GM21737 (cell line): ENCODE measurements at regions not wholly inside any gene's neighbourhood (a gene's known extent, or its start where the extent isn't known, plus 50 kb on each side); places are given as distances from the start of the nearest gene placed in this dataset.
"Not testable (repeated sequence)": the region's sequence is repeated elsewhere in the genome, so short reads cannot be mapped to it uniquely, and the experiment has no call there.

Source experiments
- ATAC-seq: cut with Tn5 transposase; IDR thresholded peaks from one replicate; pipeline ENCODE4 v1.9.1; 2021; ENCODE audit warnings: mild to moderate bottlenecking, moderate library complexity; ENCODE audit not compliant: unreplicated experiment

DNA sequence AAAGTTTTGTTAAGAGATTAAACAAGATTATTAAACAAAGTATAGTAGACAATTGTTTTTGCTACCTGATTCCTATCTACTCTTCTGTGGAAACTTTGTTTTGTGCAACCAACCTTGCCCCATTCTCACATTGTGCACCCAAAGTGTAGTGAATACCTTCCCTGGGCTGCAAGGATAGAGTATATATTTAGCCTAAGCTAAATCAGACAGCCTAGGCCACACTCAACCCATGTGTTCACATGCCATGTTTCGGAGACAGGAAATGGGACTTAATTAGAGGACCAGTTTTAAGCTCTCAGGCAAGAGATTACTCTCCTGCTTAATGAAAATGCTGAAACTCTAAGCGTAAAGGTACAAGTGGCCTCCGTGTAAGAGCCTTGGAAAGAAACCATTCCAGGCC lies 734.9 kb upstream of the USP15 start:
- ATAC-seq: no peak

DNA sequence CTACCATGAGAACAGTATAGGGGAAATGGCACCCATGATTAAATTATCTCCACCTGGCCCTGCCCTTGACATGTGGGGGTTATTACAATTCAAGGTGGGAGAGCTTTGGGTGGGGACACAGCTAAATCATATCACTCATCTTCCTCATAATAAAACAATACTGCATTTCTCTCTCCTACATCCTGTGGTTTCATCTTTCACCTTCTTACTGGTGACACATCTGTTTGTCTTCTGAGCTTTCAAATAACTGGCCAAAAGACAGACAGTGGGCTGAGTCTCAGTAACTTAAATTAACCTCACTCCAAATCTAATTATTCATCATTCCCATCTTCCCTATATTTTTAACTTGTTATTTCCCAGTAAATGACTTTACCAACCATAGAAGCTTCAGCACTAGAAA lies 729.7 kb upstream of the USP15 start:
- ATAC-seq: no peak

DNA sequence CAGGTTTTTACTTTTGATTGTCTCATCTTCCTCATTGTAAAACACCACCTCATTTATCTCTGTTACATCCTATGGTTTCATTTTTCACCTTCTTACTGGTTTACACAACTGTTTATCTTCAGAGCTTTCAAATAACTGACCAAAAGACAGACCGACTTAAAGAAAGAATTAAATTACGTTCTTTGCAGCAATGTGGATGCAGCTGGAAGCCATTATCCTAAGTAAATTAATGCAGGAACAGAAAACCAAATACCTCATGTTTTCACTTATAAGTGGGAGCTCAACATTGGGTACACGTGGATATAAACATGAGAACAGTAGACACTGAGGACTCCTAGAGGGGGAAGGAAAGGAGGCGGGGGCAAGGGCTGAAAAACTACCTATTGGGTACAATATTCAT lies 729.0 kb upstream of the USP15 start:
- ATAC-seq: no peak

DNA sequence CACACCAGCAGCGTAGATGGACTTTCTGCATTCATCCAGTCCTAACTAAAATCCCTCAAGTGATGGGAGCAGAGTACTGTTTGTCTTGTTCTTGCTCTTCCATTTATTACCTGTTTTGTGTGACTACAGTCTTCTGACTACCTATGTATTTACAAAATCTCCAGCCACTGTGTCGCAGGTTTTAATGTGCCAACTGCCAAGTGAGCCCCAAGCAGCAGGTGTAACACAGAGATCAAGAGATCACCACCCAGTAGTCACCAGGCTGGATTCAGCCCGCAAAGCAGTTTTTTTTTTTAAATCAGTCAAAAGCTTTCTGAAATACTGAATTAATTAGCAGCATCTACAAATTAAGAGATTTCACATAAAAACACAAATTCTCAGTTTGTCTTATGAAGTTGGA lies 724.1 kb upstream of the USP15 start:
- ATAC-seq: no peak

DNA sequence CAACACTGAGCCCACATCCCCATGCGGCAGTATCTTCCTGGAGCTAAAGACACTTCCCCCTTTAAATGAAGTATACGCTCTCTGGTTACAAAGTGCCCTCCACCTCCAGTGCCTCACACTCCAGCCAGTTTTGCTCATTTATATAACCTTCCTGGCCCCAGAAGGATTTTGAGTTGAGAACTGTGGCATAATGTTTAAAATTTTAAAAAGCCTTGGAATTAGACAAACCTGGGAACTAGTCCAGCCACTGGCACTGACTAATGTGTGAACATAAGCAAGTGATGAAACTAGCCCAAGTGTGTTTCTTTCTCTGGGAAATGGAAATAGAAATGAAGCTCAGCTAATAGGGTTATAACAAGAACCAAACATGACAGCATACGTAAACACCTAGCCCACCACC lies 723.7 kb upstream of the USP15 start:
- no peak for ATAC-seq

DNA sequence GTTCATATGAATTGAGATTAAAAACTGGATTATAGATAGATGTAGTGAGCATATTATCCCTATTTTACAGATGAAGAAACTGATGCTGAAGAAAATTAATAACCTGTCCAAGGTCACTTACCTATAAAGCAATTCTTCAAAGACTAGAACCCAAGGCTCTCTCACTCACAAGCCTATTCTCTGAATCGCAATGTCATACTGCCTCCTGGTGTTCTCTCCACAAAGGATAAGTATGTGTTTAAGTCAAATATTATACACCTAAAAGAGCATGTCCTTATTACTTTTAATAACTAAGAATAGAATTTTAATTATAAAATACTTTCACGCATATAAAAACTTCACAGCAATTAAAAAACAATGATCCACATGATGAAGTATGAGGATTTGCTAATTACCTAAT lies 721.3 kb upstream of the USP15 start:
- no peak for ATAC-seq

DNA sequence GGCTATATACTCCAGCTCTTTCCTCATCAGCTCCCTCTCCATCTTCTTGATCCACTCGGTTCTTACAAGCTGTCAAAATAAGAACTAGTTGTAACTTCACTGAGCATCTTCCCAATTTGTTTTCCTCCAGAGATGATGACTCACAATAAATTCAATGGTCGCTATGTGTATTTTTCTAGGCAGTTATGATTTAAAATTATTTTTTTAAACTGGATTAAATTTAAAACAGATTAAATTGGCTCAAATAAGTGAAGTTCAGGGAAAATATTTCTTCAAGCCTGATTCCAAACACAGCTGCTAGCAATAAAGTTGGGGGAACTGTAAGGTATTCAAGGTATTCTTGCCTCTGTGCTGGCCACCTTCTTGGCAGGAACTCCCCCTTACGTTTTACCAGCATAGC lies 717.7 kb upstream of the USP15 start:
- ATAC-seq: no peak

DNA sequence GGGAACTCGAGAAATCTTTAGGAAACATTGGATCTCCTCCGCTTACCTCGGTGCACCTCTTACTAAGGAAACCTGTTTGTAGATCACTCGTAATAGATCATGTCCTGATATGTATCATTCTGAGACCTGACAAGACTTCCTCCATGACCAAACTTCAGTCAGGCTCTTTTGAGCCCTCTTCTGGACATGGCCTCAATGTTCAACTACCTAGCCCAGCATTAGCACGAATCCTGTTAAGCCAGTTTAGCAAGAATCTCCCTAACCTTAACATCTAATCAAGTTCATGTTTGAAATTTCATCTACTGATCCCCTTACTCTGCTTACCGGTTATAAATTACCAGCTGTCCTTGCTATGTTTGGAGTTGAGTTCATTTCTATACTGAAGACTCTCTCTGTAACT lies 713.9 kb upstream of the USP15 start:
- ATAC-seq: no peak

DNA sequence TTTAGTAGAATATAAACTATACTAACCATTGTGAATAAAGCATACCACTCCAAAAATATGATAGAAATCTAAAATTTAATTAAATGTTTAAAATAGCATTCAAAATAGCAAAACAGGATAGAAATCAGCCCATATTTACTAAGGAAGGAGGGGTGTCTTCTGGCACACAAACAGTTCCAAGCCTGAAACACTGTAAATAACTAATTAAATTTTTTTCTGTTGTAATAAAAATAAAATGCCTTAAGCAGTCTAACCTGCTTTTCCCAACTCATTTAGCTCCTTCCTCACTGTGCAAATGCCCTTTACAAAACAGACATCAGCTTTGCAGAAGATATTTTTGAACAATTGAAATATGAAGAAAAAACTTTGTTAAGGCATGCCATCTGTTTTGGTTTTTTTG lies 707.1 kb upstream of the USP15 start:
- no peak for ATAC-seq

DNA sequence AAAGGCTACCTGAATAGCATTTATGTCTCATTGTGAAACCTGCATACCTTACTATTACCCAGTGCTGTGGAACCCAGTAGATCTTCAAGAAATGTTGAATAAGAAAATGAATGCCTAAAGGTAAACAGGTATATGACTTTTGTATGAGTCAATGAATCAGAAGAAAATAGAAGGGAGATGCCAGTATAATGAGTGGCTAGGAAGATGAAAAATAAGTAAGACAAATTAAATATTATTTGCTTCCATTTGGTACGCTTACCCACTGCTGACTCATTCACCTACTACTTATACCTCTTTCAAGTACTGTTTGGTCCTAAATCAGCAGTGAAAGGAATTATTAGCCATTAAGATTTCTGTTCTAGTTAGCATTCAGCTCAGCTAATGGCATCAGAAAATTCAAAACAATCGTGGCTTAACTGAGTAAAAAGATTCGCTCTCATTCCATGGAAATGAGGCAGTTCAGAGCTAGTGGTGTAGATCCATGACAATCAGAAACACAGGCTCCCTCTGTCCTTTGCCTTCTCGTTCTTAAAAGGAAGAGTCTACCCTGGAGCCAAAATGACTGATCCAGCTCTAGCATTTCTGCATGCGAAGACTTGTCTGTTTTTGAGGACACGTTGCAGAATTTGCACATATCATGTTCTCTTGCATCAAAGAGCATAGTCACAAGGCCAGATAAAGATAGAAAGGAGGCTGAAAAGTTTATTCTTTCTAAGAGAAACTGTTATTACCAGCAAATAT lies 705.8 kb upstream of the USP15 start:
- ATAC-seq: no peak

DNA sequence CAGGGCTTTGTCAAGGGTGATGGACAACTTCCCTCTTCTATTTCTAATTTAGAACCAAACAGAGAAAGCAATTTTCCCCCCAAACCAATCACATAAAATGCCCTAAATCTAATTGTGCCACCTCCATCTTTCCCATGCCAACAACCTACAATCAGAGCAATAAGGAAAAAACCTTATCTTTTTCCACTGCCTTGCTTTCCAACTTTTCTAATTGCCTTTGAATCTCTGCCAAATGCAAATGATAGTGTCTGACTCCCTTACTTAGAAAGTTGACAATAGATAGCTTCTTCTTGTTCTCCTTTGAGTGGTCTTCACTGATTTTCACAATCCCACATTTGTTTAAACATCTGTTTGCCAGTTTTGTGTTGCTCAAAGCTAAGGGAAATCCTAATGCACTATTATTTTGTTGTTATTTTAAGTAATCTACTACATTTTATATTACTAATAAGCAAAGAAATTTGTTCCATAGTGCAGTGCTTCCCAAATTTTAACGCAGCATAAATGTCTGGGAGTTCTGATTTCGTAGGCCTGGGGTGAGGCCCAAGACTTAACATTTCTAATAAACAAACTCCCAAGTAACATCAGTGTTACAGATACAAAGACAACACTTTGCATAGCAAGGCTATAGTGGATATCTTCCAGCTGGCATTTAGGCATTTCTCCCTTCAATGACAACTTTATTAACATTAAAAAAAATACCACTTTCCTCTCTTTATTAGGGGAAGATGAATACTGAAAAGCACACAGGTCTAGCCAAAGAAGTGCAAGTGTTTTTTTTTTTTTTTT lies 696.3 kb upstream of the USP15 start:
- ATAC-seq: no peak

DNA sequence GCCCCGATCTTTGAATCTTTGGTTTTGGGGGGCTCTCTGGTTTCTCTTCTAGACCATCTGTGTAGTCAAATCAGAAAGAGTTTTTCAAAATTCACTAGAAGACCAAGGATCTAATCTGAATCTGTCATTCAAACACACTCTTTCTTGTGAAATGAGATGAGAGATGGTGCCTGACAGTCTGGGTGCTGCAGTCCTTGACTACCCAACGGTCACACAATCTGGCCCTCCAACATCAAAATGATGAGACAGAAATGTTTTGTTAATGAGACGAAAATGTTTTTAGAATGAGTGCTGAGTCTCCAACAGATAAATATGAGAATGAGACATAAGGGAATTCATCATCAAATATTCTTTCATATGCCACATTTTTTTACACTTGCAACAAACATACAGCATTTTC lies 695.7 kb upstream of the USP15 start:
- ATAC-seq: no peak

DNA sequence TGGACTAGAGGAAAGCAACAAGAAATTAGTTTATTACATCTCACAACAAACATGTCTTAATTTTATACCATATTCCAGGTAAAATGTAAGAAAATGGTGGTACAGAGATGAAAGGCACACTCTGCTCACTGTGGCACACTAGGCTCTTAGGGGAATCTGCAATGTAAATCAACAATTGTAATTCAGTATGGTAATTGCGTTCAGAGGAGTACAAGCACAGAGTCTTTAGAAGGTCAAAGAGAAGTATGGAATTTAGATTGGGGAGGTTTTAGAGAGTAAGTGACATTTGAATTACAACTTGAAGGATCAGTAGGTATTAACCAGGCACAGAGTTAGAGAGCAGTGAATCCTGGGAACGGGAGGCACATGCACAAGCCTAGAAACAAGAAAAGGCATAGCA lies 694.0 kb upstream of the USP15 start:
- ATAC-seq: no peak

DNA sequence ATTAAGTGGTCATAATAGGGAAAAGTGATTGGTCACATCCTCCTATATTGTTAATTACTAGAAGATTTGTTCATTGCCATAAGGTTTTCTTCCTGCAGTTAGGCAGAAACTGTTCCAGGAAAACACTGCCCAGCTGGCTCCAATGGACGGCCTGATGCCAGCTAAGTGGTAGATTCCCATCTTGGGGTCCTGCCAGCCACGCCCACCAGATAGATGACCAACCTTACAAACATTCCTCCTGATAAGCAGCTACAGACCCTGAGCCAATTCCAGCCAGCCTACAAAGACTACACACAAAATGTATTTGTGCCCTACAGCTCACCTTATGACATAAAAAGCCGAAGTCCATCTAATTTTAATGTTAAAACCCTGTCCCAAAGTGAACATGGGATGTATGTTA lies 685.9 kb upstream of the USP15 start:
- no peak for ATAC-seq

DNA sequence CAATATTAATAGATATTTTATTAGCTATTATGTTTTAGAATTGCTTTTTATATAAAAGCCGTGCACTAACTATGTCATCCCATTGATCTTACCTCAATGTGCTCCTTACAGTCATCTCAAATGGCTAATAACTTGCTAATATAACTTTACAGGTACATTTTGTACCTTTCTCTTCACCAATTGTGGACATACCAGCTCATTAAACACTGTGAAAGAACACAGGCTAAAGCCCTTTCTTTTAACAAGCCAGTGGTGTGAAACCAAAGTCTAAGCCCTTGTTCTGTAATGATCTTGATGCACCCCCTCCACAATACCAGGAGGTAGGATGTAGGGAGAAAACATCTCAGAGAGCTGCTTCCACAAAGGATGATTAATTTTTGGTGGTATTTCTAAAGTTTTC lies 675.3 kb upstream of the USP15 start:
- no peak for ATAC-seq

DNA sequence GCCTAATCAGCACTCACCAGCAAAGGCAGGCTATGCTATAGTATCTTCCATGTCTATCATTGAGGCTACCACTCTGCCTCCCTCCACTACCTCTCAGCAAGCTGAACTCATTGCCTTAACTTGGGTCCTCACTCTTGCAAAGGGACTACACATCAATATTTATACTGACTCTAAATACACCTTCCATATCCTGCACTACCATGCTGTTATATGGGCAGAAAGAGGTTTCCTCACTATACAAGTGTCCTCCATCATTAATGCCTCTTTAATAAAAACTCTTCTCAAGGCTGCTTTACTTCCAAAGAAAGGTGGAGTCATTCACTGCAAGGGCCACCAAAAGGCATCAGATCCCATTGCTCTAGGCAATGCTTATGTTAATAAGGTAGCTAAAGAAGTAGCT lies 669.3 kb upstream of the USP15 start:
- ATAC-seq: not testable (repeated sequence)

DNA sequence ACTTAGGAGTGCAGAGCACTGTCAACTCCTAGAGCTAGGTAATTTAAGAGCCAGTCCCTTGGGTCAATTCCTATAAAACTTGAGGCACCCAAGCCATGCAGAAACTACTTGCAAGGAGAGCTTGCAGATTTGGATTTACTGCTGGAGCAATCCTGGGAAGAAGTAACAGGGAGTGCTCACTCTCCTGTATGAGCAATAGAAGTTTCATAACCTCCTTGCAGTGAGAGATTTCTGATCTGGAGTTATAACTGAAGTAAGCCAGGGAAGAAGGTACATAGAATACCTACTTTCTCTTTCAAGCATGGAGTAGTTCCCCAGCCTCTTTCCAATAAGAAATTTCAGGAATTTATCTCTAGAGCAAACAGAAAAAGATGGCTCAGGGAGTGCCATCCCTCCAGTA lies 650.1 kb upstream of the USP15 start:
- no peak for ATAC-seq

DNA sequence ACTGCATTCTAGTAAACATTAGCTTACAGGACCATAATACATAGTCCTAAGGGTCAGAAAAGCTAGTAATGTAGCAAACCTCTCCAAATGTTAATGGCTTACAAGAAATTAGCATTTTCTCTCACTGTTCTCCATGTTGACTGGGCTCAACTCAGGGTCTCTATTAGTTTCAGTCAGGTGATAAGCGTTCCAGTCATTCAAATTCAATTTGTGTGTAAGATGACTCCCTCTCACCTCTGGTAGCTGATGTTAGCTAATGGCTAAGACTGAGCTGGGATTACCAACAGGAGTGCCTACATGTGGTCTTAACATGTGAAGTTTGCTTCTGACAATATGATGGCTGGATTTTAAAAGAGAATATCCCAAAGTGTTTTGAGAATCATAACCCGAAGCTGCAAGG lies 630.5 kb upstream of the USP15 start:
- ATAC-seq: no peak

DNA sequence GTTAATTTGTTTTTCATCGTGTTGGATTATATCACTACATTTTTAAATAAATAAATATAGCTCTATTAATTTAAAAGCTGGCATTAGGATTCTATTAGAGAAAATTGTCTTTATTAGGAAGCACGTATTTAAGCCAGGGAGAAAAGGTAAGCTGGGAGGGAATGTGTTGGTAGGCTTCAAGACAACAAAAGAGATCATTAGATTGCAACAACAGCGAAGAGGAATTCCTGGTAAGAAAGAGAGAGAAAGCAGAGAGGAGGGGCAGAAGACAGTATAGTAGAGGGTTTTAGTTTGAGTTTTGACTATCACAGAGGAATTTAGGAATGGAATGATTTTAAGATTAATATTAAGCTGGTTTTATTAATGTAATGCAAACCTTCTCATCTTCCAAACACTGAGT lies 613.6 kb upstream of the USP15 start:
- no peak for ATAC-seq

DNA sequence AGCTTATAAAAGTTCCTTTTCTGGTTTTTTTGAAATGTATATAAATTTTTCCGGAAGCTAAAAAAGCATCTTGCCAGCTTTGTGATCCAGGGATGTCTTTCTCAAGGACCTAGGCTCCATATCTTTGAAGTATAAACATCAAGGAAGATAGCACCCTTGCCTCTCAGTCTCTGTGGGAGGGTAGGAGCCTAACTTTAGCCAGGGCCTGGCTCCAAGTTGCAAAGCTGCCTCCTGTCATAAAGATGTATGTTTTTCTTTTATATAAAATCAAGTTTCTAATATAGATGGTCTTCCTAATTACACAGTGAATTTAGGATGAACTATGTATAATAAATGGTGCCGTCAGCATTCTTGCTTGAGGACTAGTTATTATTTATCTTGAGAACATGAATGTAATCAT lies 612.6 kb upstream of the USP15 start:
- no peak for ATAC-seq

DNA sequence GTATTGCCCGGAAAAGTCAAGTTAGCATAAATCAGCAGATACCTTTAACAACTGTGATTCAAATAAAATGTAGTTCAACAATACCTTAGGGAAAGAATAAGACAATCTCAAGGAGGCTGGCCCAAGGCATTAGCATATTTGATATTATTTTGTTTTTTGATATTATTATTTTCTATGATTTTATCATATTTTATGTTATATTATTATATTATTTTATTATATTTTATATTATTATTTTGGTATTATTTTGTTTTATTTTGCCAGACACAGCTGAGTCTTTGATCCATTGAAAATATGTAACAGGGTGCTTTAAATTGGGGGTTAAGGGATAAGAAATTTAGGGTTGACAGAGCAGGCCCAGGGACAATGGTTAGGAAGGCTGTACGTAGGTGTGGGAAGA lies 607.9 kb upstream of the USP15 start:
- ATAC-seq: no peak

DNA sequence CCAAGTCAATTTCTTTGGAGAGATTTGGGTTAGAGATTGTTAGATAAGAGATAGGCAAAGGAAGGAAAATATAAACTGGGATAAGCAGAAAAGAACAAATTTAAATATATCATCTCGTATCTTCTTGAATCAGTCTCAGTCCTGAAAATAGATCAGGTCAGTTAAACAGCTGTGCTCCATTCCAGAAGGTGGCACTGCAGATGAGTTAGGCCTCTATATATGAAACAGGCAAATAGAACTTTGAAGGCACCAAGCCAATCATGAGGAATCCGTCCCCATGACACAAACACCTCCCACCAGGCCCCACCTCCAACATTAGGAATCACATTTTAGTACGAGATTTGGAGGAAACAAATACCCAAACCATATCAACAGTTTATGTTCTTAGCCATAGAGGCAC lies 605.5 kb upstream of the USP15 start:
- no peak for ATAC-seq

DNA sequence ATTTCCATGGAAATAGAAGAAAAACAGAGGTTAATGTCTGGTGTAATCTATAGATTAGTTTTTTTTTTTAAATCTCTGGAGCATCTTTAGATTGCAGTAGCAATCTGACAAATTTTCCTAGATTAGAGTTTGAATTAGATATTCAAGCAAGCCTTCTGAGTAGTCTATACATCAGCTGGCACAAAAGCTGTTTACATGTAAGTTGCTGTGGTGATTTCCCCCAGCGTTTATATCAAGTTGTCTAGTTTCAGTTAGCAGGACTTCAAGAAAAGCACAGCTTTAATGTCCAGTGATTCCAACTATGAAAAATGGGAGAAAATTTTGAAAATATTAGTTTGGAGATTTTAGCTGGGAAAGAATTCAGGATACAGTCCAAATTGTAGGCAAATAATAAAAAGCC lies 605.0 kb upstream of the USP15 start:
- no peak for ATAC-seq
